Stimulated activated CD8-positive, alpha-beta memory T cell treated with anti-CD3 and anti-CD28 coated beads, Interleukin-7, amount 100 ng/mL, for 1 hour (primary cell): ENCODE measurements at regions not wholly inside any gene's neighbourhood (a gene's known extent, or its start where the extent isn't known, plus 50 kb on each side); places are given as distances from the start of the nearest gene placed in this dataset.
"Not testable (repeated sequence)": the region's sequence is repeated elsewhere in the genome, so short reads cannot be mapped to it uniquely, and the experiment has no call there.

ENCODE experiments used
- DNase-seq, 2 donors: peaks; one replicate each; pipeline ENCODE4 v3.0.0-alpha.2; 2020; ENCODE audit warnings: low read depth in 2 of 2

GRCh38 chr4:74505355-74505978, 60.5 kb downstream of the AREG start:
- not testable (repeated sequence) for DNase-seq

GRCh38 chr4:74509363-74509762, 64.4 kb downstream of the AREG start:
- DNase-seq, result not testable (repeated sequence)

DNA sequence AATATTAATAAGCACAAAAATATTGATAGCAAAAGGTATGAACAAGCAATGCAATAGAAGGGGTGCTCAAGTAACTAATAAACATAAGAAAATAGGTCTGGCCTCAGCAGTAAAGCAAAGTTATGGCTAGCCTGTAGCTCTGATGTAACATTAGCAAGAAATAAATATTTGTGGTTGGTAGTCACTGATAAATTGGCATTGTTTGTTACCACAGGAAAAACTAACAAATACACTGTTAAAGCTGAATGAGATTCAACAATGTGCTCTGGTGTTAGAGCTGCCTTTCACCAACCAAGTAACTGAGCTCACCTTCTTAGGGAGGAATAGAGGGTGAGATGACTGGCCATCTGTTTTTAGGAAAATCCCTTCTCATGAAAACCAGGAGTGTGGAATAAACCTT, 71.4 kb downstream of the AREG start:
- no peak for DNase-seq

DNA sequence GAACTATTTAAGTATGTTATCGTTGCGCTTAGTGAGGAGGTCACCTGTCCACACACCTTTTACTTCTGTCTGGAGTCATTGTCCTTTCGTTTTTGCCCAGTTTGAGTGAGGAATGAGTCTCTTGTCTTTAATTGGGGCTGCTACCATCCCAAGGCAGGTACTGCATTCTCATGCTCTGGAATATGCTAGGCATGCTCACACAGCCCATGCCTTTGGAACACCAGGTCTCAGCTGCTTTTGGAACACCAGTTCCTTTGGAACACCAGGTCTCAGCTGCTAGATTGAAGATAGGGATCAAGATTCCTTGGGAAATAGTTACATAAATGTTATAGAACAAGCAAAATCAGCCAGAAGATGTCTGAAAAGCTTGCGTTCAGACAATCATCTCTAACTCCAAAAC, 73.1 kb downstream of the AREG start:
- DNase-seq, result no peak

GRCh38 chr4:74522251-74522991, 77.5 kb downstream of the AREG start:
- no peak for DNase-seq

DNA sequence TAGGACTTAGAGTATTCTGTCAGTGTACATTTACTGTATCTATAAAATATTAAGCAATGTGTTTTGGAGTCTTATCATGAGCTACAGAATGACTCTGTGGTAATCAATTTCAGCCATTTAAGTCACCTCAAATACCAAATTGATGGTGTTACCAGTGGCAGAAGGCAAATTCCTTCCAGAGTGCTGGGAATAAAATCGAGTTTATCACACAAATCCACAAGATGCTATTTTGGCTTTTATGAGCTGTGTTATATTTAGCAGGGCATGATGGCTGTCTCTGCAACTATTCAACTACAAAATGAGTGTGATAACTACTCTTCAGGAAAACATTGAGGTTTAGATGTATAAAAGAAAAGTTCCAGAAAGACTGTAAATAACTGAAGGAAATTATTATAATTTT, 78.2 kb downstream of the AREG start:
- no peak for DNase-seq

DNA sequence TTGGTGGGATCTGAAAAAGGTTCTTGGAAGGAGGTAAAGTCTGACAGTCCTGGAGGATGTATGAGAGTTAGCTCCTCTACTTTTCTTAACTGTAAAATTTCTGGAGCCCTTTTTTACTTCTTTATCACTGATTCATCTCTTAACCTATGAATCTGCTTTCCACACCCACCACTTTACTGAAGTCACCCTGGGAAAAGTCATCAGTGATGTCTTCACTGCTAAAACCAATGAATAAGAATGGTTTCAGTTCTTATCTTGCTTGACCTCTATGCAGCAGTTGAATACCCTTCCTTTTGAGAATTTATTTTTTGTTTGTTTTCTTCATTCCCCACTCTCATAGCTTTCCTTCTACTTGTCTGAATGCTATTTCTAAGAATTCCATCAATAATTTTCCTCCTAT, 80.0 kb downstream of the AREG start:
- no peak for DNase-seq

DNA sequence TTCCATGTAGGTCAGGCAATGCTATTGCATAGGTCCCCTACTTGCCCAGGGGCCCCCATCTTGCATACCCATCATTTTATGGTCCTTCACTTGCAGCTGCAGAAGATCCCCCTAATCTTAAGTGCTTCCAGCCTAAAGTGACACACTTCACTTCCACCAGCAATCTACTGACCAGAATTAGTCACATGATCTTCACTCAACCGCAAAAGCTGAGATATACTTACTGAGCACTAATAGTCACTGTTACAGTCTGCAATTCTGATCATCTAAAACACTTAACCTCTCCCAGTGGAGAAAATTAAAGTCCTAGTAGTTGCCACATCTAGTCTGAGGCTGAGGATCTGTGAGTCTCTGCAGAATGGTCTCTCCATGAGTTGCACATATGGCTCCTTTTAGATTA, 82.1 kb downstream of the AREG start:
- DNase-seq, result no peak

DNA sequence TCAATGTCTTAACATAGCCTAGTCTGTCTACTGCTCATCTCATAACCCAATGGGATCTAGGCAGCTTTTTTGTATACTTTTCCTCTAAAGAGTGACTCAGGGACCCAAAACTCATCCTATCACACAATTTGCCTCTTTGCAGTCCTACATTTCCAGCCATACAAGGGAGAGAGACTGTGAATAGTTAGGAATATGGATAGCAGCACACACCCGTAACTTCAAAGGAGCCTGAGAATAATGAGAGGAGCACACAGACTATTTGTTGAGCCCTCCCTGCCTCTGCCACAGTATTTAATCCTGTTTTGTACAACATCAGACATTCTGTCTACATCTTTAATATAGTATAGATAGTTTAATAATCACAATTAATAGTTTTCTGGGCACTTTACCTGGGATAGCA, 83.2 kb downstream of the AREG start:
- DNase-seq, result no peak

DNA sequence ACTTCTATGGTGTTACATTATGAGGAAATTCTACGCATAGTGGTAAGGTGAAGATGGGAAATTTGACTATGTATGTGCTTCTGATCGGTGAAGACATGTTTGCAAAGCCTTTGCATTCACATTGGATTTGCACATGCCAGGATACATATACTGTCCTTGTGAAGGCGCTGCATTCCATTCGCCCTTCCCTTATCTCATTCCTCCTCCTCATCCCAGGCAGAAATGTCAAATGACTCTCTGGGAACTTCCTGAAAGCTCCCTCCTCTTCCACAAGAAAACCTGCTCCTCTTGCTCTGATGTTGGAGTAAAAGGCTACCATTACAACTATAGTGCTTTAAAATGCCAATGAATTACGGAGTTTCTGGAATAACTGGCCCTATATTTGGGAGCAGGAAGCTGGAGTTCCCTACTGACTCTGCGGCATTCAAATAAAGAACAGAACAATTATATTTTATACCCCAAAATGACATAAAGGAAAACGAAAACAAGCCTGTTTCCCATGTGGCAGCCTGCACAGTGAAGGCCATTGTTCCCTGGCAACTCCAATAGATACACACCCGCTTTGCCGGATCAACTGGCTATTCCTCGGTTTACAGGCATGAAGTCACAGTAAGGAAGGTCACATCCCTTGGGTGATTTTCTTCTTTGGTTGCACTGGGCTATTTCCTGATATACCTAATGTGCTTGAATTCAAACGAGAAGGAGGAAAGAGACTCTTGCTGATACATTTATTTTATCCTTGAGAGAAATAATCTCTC, 84.5 kb downstream of the AREG start:
- DNase-seq, result no peak

GRCh38 chr4:74531963-74532794, 87.2 kb downstream of the AREG start:
- no peak for DNase-seq

DNA sequence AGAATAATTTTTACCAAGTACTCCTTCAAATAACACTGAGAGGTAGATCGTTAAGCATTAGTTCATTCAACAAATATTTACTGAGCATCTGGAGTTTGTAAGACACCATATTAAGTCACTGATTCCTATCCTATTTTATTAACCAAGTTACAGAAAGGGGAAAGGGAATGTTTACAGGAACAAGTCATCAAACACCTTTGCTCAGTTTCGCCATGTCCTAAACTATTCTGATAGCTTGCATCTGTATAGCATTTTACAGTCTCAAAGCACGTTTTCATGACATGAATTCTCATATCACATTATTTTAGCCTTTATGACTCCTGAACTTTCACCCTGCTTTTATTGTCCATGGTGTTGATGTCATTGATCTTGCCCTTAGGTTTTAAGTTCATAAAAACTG, 89.2 kb downstream of the AREG start:
- no peak for DNase-seq

DNA sequence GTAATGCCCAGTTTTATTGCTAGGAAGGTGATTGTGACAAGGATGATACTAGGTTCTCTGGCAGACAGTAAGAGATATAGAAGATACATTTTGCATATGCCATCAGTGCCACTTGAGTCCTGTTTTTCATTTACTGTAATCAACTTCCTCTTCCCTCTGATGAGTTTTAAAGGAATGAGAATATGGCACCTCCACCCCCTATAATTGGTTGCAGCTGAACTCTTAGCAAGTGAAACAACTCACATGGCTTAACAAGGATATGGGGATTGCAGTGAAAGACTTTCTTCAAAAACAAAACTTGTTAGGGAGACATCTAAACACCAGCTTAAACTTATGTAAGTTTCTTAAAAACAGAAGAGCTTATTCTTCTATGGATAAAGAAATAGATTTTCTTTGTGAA, 90.0 kb downstream of the AREG start:
- DNase-seq, result no peak

DNA sequence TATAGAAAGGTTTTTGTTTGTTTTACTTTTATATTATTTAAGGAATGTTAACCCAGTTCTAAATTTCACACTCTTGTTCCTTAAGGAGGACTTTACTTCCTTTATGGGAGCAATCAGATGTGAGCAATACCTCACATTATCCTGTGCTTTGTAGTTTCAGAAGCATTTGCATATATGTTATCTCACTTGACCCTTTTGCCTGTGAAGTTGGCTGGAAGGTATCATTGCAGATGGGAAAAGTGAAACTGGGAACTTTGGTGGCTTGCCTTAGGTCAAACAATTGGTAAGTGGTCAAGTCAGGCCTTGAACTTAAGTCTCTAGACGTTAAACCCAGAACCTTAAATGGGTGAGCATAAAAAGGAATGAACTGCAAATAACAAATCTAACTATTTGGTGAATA, 90.6 kb downstream of the AREG start:
- no peak for DNase-seq

DNA sequence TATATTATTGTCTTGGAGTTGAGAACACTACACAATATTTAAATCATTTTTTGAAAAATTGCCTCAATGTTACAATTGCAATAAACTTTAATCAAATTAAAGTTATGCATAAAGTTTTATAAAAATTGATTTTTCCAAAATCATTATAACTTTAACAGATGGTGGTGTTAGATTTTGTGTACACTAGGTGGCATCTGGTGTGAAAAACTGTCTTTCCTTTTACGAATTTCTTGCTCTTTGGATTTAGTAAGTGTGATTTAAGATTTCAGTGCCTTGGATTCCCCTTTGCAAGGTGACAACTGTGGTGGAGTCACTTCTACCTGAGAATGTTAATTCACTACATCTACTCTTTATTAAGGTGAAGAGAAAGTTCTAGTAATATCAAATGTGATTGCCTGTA, 91.6 kb downstream of the AREG start:
- no peak for DNase-seq

GRCh38 chr4:74537459-74537858, 92.5 kb downstream of the AREG start:
- no peak for DNase-seq

- DNase-seq, result no peak
These were observed 94.3 kb downstream of the AREG start for GRCh38 chr4:74539044-74539790.

DNA sequence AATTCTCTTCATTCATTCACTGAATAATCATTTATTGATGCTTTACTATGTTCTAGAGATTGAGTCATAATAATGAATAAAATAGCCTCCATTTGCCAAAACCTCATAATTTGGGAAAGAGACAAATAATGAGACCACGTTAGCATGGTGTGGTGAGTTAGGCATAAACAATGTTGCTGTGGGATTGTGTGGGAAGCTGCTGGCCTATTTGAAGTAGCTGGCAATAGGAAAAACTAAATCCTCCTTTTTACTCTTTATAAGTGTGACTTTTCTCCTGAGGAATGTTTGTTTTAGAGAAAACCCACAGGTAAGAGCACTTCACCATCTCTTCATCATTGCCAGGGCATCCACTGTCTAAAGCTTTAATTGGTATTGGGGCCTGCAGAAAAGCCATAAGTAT, 95.3 kb downstream of the AREG start:
- DNase-seq, result no peak

DNA sequence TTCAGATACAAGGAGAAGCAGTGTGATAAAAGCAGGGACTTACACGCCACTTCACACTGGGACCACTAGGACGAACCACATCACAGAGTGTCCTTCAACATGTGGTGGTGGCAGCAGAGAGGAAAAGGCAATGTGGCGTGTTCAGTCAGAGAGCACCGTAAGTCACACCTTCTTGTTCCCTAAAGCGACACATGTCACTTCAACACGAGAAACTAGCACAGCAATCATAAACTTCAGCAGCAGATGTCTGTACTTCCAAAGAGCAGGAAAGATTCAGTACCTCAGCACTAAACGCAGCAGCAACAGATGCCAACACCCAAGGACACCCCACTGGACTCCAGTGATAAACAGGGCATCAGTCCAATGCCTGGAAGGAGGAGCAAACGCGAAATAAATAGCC, 96.7 kb downstream of the AREG start:
- DNase-seq, result no peak

DNA sequence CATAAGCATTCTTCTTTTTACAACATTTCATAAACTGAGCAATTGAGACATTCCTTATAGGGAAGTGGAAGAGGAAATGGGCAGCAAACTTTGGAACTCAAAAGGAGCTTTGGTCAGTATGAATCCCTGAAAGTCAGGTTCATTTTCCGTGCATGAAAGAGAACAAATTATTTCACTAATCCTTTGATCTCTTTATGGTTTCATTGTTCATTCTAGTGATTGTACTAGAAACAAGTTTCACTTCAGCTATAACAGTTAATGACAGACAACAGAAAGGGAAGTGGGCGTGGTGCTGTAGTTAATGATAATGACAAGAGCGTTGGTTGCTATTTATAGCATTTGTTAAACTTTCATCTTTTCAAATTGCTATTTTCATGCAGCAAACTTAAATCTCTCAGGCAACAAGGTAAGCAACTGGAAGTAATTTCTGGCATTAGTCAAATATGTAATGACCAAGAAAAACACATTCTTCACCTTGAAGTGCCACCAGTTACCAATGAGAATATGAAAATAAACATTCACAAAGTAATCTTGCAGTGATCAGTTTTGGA, 98.4 kb downstream of the AREG start:
- DNase-seq, result no peak

- no peak for DNase-seq
These were observed 99.0 kb downstream of the AREG start for GRCh38 chr4:74543983-74544382.
